HepG2 (cell line): ENCODE measurements at regions not wholly inside any gene's neighbourhood (a gene's known extent, or its start where the extent isn't known, plus 50 kb on each side); places are given as distances from the start of the nearest gene placed in this dataset.

Experiments
- ATAC-seq: fragments of 200-7000 bp; cut with Tn5 transposase; 3 replicates; pipeline ENCODE4 v1.9.1; 2020; ENCODE audit warnings: mild to moderate bottlenecking, moderate library complexity
- BruUV-seq: library from RNA; stranded (reverse); fragments of 400-500 nt; replicated peaks from 2 replicates; lab custom pipeline; 2021; lab: Mats Ljungman, UMichigan
- CTCF ChIA-PET: fragments of 300-600 bp; formaldehyde crosslinking; extraction: SDS; loops from one replicate; lab custom pipeline; 2021; ENCODE audit warnings: low total read pairs, inconsistent platforms, low intra/inter-chr PET ratio; lab: Yijun Ruan, JAX
- POLR2A ChIA-PET: fragments of 350-600 bp; sonication (Branson Sonifier 250); formaldehyde crosslinking; loops from one replicate; lab custom pipeline; 2020; ENCODE audit warnings: antibody characterized with exemption, inconsistent platforms; lab: Yijun Ruan, JAX
- DNase-seq: peaks from one replicate; pipeline ENCODE4 v3.0.0-alpha.2; 2015; ENCODE audit warnings: low spot score
- FAIRE-seq: peaks from 3 replicates; lab custom pipeline; 2011; peaks lifted over from hg19 to GRCh38; lab: Jason Lieb, UNC
- H2AFZ ChIP-seq: one replicate; pipeline ENCODE4 v1.6.1; 2011; ENCODE audit warnings: low read length, inconsistent platforms
- H3K27ac ChIP-seq: fragments of 300-600 bp; 3 replicates; pipeline ENCODE4 v1.8.0; 2011; ENCODE audit warnings: mixed run types, mild to moderate bottlenecking, mixed read lengths, low read length, inconsistent platforms; ENCODE audit not compliant: insufficient read depth; ENCODE audit errors: extremely low read length
- H3K27me3 ChIP-seq, 2 experiments: fragments of 200-600 bp in 1 of 2; 2 replicates in 1 of 2; 3 replicates in 1 of 2; pipeline versions ENCODE4 v1.6.0 to v1.8.0; 2011; ENCODE audit warnings: low read length in 2 of 2, mild to moderate bottlenecking in 2 of 2, moderate library complexity in 2 of 2, inconsistent platforms in 1 of 2; ENCODE audit not compliant: insufficient read depth in 2 of 2, control insufficient read depth in 1 of 2
- H3K36me3 ChIP-seq, 2 experiments: fragments of 200-600 bp in 1 of 2; replicated peaks in 1 of 2; 2 replicates in 1 of 2; 3 replicates in 1 of 2; pipeline versions ENCODE4 v1.5.1 to v1.8.0; 2011; ENCODE audit warnings: low read length in 2 of 2, inconsistent platforms in 1 of 2; ENCODE audit not compliant: insufficient read depth in 2 of 2, control insufficient read depth in 1 of 2
- H3K4me1 ChIP-seq: 2 replicates; pipeline ENCODE4 v1.5.1; 2012; ENCODE audit warnings: low read length, inconsistent platforms; ENCODE audit not compliant: insufficient read depth
- H3K4me2 ChIP-seq: 2 replicates; pipeline ENCODE4 v1.6.0; 2011; ENCODE audit warnings: low read depth, low read length, inconsistent platforms
- H3K4me3 ChIP-seq, 3 experiments: fragments of 200-600 bp in 1 of 3; sonication (generic), shearing (Covaris generic) in 1 of 3; replicated peaks in 1 of 3; 2 replicates each; pipeline ENCODE4 v1.5.1; 2011 to 2016; ENCODE audit warnings: low read length in 3 of 3, inconsistent platforms in 2 of 3, low read depth in 2 of 3, mild to moderate bottlenecking in 2 of 3, control low read depth in 1 of 3, mixed read lengths in 1 of 3; ENCODE audit not compliant: insufficient read depth in 1 of 3
- H3K79me2 ChIP-seq: one replicate; pipeline ENCODE4 v1.6.1; 2011; ENCODE audit warnings: low read length, inconsistent platforms; ENCODE audit not compliant: insufficient read depth
- H3K9ac ChIP-seq: 2 replicates; pipeline ENCODE4 v1.6.0; 2011; ENCODE audit warnings: mild to moderate bottlenecking, low read depth, low read length, inconsistent platforms; ENCODE audit not compliant: insufficient read depth
- H3K9me3 ChIP-seq: 2 replicates; pipeline ENCODE4 v1.5.1; 2012; ENCODE audit warnings: mild to moderate bottlenecking, low read length
- H4K20me1 ChIP-seq: 2 replicates; pipeline ENCODE4 v1.6.0; 2011; ENCODE audit warnings: inconsistent platforms, mild to moderate bottlenecking, low read length, moderate library complexity; ENCODE audit not compliant: insufficient read depth
- BHLHE40 ChIP-seq: IDR thresholded peaks from 2 replicates; pipeline ENCODE4 v1.6.1; 2011; ENCODE audit warnings: low read length, improper control_type of control experiment
- GRHL1 ChIP-seq: sonication (generic); formaldehyde crosslinking; conservative IDR thresholded peaks from 2 replicates; pipeline ENCODE4 v1.8.0; 2022; ENCODE audit warnings: missing genetic modification reagents
- IKZF4 ChIP-seq: sonication (generic); formaldehyde crosslinking; IDR thresholded peaks from 2 replicates; pipeline ENCODE4 v1.5.1; 2020; ENCODE audit warnings: borderline replicate concordance, mild to moderate bottlenecking, low read depth, missing genetic modification reagents; ENCODE audit errors: not compliant biosample characterization
- XRCC5 ChIP-seq: fragments of 200-400 bp; formaldehyde crosslinking; optimal IDR thresholded peaks from 2 replicates; pipeline ENCODE3; 2017; ENCODE audit warnings: mild to moderate bottlenecking, low read length
- ZBTB49 ChIP-seq: sonication (generic); formaldehyde crosslinking; IDR thresholded peaks from 2 replicates; pipeline ENCODE4 v1.4.0; 2020; ENCODE audit warnings: missing genetic modification reagents, borderline replicate concordance
- ZNF281 ChIP-seq: sonication (generic); formaldehyde crosslinking; IDR thresholded peaks from 2 replicates; pipeline ENCODE4 v1.4.0; 2020; ENCODE audit warnings: missing genetic modification reagents, borderline replicate concordance
- ZNF296 ChIP-seq: sonication (generic); formaldehyde crosslinking; conservative IDR thresholded peaks from 2 replicates; pipeline ENCODE4 v1.5.0; 2020; ENCODE audit warnings: mild to moderate bottlenecking, missing genetic modification reagents
- ZNF3 ChIP-seq: IDR thresholded peaks from 2 replicates; pipeline ENCODE4 v1.7.0; 2017; ENCODE audit warnings: inconsistent platforms
- ZNF790 ChIP-seq: sonication (generic); formaldehyde crosslinking; IDR thresholded peaks from 2 replicates; pipeline ENCODE4 v1.8.0; 2022; ENCODE audit warnings: missing genetic modification reagents, mild to moderate bottlenecking, borderline replicate concordance
- WGBS: methylation state at CpG from one replicate; pipeline ENCODE4 v1.1.6; 2017; ENCODE audit warnings: low lambda C conversion rate; 5-methylcytosine and 5-hydroxymethylcytosine counted together
- in situ Hi-C: cut with HindIII; loops from 2 replicates; pipeline ENCODE4 v1.10.0; 2017; ENCODE audit warnings: low pct_unique_long_range_greater_than_20kb; ENCODE audit not compliant: extremely low pct_ligation_motif_present
- intact Hi-C: fragments of 100-400 bp; cut with micrococcal nuclease; formaldehyde crosslinking; loops from one replicate; pipeline ENCODE4 v1.10.0; 2022; ENCODE audit not compliant: unreplicated experiment

DNA sequence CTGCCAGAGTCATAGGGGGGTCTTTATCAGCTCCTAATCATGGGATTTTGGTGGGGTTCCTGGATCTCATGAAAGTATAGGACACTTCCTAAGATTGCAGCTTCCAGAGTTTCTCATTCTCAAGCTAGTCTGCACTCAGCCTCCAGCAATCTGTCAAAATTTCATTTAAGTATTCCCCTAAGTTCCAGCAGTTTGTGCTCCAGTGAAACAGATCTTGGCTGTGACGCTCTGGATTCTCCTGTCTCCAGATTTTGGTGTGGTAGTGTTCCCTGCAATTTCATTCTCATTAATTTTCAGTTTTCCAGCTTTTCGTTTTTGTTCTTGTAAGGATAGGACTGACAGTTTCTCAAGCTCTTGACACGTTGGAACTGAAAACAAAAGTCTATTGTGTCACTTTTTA lies 908.9 kb upstream of the MIR17HG start:
- in situ Hi-C loops, result no loop called here
- CTCF ChIA-PET, result no interaction called here
- no peak for FAIRE-seq

GRCh38 chr13:90443268-90443667 lies 904.2 kb upstream of the MIR17HG start:
- Histone ChIP-seq H2AFZ (no peak overlapping the region), H3K9me3 (peaks cover 53% of the 10 kb centered on the region), H3K79me2 (no peaks in the 10 kb centered on the region), H3K4me2 (no peak overlapping the region), H3K4me1 (no peaks in the 10 kb centered on the region), H3K36me3 (no peaks in the 10 kb centered on the region), H3K27ac (no peak overlapping the region), H3K27me3 (no peaks in the 10 kb centered on the region), H3K9ac (no peak overlapping the region), H4K20me1 (no peaks in the 10 kb centered on the region), H3K4me3 (no peak overlapping the region)
- in situ Hi-C loops, result no loop called here
- ChIA-PET CTCF (no interaction called here), POLR2A (no interaction called here)
- intact Hi-C loops, result no loop called here
- BruUV-seq, result no TSS peak
- no peak for DNase-seq
- no peak for FAIRE-seq
- ATAC-seq, result no peak
- 5% methylated on average over 3 of the region's 3 CpGs for WGBS
- TF ChIP-seq ZNF3, result no peak
- no peak for TF ChIP-seq ZNF790
- no peak for TF ChIP-seq IKZF4 (CRISPR knock-in tag)
- TF ChIP-seq ZNF281, result no peak
- TF ChIP-seq ZNF296 (CRISPR knock-in tag), result no peak
- no peak for TF ChIP-seq BHLHE40
- no peak for TF ChIP-seq XRCC5
- no peak for TF ChIP-seq GRHL1 (CRISPR knock-in tag)

More for the DNA sequence above, 908.9 kb upstream of the MIR17HG start:
- DNase-seq, result no peak
- Histone ChIP-seq H3K36me3 (no peaks in the 10 kb centered on the region), H3K4me3 (no peak overlapping the region), H3K4me1 (no peaks in the 10 kb centered on the region)
- no peak for TF ChIP-seq ZBTB49 (CRISPR knock-in tag)
- TF ChIP-seq, all 625 proteins: peak for 0
- no peak for ATAC-seq
- H3K79me2 ChIP-seq, result no peaks in the 10 kb centered on the region
- 1% methylated on average over 3 of the region's 3 CpGs for whole genome bisulfite sequencing
- no TSS peak for BruUV-seq
- no peak overlapping the region for H3K9ac ChIP-seq
- H4K20me1 ChIP-seq, result no peaks in the 10 kb centered on the region
- H3K9me3 ChIP-seq, result peaks cover 36% of the 10 kb centered on the region
- H2AFZ ChIP-seq, result no peak overlapping the region
- no peak overlapping the region for H3K27ac ChIP-seq
- POLR2A ChIA-PET, result no interaction called here
- H3K27me3 ChIP-seq, result no peaks in the 10 kb centered on the region
- no peak overlapping the region for H3K4me2 ChIP-seq
- intact Hi-C loops, result no loop called here
